ENCODE measurements at regions not wholly inside any gene's neighbourhood (a gene's known extent, or its start where the extent isn't known, plus 50 kb on each side); places are given as distances from the start of the nearest gene placed in this dataset.
A peak's percentile ranks its signal among the peaks of the same experiment; 100 is the strongest.
"Not testable (repeated sequence)": the region's sequence is repeated elsewhere in the genome, so short reads cannot be mapped to it uniquely, and the experiment has no call there.

DNA sequence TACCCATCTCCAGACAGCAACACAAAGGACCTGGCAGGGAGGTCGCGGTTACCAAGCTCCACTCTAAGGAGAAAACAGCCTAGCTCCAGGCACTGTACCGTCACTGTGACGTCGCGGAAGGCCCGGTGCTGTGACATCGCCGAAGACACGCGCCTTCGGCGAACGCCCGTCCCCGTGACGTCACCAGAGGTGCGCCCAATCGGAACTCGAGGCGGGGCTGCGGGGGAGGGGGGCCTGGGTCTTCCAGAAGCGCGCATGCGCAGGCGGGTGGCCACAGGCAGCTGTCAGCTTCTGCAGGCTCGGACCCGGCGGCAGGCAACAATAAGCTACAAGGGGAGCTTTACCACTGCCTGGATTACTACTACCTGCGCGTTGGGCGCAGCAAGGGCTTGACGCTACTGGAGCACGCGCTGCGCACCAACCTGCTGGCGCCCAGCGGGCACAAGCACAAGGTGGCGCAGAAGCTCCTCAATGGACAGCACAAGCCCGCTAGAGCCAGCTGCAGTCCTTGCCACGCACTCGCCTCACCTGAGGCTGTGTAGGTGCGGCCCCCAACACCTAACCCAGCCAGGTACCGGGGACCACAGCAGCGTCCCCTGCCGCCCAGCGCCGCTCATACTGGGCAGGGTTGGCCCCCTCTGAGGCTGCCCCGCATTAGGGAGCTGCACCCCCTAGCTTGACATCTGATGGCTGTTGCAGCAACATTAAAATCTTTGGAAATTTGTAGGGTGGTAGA, 208.4 kb downstream of the TPST1 start:
- DNase-seq = peak; percentile 95

DNA sequence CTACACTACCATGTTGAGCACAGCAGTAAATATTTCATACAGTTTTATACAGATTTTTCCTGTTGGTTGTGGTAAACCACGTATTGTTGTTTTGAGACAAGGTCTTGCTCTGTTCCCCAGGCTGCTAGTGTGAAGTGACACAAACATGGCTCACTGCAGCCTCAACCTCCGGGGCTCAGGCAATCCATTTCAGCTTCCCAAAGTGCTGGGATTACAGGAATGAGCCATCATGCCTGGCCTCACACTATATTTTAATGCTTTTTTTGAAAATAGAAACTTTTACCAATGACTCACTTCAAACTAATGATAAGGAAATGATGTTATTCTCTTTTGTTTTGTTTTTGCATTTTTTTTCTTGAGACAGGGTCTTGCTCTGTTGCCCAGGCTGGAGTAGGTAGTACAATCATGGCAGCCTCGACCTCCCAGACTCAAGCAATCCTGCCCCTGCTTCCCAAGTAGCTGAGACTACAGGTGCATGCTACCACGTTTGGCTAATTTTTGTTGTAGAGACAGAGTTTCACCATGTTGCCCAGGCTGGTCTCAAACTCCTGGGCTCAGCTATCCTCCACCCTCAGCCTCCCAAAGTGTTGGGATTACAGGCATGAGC, 210.6 kb downstream of the TPST1 start:
- no peak for DNase-seq

DNA sequence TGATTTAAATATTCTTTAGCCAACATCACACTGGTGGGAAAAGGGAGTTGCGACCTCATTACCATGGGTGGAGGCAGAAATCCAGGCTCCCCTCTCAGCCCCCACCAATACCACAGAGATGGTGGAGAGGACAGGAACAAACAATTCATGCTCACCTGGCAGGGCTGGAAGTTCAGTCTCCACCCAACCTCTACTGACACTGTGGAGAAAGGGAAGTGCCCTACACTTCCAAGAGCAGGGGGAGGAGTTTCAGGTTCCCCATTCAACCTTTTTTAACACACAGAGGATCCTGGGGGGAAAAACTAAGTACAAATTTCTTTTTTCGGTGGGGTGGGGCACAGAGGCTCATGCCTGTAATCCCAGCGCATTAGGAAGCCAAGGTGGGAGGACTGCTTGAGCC, 210.1 kb upstream of the KCTD7 start:
- DNase-seq = no peak

DNA sequence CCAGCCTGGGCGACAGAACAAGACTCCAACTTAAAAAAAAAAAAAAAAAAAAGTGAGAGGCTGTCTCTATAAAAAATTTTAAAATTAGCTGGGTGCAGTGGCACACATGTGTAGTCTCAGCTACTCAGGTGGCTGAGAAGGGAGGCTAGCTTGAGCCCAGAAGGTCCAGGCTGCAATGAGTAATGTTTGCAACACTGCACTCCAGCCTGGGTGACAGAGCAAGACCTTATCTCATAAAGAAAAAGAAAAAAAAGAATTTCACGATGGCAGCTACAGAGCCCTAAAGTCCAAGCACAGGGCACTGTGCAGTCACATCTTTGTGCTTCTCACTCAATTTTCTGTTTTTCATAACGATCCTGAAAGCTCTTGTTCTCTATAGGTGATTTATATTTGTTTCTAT, 209.5 kb upstream of the KCTD7 start:
- no peak for DNase-seq

DNA sequence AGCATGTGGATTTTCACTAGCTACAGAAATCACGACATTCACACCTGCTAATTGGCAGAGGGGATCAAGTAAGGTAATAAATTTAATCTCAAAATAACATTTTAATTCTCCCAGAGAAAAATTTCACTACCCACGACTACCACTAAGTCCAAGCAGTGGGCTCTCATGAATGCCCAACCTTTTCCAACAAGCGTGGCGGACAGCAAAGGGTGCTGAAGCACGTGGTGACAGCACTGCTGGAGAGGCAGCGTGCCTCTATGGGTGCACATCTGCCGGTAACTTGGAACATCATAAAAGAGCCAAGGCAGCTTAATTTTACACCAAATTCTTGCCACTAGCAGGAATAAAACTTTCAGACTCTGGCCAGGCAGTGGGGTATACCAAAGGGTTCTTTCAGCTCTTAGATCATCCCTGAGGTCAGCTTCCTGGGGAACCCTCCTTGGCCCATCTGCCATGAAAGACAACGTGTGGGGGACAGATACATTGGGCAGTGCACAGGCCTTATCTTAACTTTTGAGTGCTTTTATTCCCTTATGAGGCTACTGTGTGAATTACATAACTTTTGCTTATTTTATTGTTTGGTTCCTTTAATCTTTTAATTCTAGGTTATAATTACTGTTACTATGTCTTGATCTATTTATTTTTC, 206.7 kb upstream of the KCTD7 start:
- DNase-seq = no peak

DNA sequence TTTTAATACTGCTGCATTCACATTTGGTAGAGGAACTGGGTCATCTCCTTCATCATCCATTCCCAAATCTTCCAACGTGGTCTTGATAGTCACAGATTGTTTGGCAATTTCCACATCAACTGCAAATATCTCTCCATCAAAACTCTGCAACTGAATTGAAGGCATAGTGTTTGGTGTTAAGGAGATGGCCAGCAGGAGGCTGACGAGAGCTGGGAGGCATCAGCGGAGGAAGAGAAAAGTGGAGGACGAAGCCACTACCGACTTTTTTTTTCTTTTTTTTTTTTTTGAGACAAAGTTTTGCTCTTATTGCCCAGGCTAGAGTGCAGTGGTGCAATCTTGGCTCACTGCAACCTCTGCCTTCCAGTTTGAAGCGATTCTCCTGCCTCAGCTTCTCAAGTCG, 205.0 kb upstream of the KCTD7 start:
- DNase-seq = no peak

DNA sequence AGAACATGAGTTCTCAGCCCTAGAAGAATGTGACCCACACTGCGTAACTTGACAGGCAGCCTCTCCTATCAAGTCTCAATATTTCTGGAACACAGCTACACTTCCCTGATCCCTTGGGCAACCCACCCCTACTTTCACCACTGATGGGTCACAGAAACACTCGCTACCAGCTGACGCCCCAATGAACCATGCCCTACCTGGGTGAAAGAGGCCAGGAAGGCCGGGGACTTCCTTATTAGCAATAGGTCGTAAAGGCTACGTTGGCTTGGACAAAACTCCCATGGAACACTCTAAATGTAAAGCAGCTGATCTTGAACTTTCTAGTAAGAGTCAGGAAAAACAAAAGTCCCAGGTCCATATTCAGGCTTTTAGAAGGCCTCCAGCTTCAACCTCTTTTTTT, 202.3 kb upstream of the KCTD7 start:
- no peak for DNase-seq

DNA sequence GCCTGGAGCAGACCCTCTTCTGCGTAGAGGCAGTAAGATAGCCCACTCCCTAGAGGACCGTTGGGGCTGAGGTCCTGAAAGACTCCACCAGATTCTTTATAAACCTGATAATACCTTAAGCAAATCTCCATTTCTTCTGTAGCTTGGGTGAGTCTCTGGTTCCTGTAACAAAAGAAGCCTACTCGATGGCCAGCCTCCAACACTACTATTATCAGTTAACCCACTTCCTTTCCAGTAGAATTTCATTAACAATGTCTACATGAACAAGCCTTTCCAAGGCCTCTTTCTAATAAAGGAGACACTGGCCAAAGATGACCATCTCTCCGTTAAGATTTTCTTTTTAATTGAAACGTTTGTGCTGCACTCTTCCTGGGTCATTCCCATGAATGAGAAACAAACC, 201.7 kb upstream of the KCTD7 start:
- no peak for DNase-seq

DNA sequence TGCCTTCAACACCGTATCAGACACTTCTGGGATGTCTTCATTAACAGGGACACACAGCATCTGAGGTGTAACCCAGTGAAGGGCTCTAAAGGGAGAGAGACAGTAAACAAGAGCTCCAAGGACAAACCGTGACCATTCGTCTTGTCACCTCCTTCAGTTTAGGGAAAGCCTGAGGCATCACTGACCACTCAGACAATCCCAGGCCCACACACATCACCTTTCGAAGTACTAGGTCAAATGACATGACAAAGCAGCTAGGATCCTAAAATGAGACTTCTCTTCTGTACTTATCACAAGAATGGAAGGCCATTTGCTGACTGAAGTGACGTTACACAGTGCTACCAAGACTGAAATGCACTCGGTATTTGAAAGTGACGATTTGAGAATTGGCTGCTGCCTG, 200.7 kb upstream of the KCTD7 start:
- DNase-seq = no peak

DNA sequence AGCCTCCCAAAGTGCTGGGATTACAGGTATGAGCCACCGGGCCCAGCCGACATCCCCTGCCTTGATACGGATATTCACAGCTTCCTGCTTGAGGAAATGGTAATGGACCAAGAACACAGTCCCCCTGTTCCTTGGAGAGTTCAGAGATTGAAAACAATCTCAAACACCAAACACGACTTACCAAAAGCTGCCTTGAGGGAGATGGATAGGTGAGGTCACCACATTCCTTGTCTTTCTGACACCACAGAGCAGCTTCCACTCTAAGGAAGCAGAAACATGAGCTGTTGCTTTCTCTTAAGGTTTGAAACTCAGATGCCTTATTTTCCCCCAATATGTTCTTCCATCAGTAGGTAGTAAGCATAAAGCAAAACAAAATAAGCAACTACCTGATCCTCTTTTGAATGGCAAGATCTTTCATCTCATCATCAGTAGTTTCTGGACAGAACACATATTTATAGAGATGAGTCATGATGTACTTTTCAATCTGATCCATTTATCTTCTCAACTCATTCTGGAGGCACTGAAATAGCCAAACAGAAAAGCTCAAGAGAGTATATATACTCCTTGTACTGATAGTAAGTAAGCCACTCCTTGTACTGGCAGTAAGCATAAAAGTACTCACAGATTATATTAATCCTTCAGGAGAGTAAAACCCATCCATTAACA, 199.1 kb upstream of the KCTD7 start:
- no peak for DNase-seq

DNA sequence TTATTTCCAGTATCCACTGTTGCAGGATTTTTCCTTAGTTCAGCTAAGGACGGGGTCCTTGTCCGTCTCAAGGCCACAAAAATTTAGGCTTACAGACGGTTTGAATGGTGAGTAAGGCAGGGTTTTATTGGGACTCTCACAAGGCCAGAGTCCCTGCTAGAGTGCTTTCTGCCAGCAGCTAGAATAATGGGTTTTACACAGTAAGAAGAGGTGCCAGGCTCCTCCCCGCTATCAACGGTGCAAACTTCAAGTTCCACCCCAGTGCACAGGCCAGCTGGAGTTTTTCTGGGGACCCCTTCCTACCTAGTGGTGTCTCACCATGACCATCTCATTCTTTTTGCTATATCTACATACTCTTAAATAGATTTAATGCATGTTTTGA, 198.5 kb upstream of the KCTD7 start:
- no peak for DNase-seq

DNA sequence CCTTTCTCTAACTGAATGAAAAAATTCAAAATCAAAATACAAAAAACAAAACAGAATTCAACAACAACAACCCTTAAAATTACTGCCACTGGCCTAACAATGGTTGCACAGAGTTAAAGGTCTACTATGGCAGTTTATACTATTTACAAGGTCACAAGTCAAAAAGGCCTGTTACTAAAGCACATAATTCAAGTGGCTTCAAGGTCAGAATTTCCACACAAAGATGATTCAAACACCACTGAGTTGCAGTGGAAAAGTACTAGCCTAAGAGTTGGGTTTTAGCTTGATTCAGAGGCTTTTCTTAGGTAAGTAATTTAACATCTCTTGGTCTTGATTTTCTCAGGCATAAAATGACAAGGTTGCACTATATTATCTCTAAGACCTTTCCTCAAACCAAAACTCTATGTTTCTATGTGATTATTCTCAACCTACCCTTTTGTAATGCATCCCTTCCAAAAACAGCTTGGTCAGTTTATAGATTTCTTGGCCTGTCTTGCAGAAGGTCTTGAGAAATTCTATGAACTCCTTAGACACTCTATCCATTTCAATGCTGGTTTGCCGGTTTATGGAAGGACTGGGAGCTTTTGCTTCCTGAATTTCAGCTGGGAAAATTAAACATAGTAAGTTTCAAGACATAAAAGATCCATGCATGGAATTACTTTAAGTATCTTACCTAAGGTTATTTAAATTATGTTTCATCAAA, 189.8 kb upstream of the KCTD7 start:
- not testable (repeated sequence) for DNase-seq

DNA sequence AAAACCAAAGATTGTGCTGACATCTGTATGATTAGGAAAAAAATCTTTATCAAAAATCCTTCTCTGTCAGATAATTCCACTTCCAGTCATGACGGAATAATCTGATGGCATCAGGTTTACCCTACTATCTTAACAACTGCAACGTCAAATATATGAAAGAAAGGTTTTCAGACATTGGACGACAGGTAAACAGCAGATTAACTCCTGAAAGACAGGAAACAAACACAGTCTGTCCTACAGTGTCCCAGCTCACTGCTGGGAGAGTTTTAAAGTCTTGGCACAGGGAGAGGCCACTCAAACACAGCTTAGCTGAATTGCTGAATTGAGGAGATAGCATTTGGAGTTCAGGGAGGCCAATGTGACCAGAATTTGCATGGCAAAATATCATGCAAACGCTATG, 186.3 kb upstream of the KCTD7 start:
- no peak for DNase-seq

DNA sequence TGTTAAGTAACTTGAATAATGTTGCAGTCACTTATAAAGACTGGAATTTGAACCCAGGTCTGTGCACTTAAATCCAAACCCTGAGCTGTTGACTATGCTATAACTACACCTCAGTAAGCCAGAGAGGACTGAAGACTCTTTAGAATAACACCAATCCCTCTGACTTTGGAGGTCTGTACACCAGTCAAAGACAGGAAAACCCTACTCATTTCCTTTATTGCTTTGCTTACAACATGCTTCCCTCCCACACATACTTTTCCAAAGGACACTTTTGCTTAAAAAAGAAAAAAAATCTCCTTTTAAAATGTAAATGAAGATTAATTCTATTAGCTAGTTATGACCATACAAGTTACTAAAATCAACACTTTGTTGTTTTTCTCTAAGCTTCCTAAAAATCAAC, 184.7 kb upstream of the KCTD7 start:
- no peak for DNase-seq

DNA sequence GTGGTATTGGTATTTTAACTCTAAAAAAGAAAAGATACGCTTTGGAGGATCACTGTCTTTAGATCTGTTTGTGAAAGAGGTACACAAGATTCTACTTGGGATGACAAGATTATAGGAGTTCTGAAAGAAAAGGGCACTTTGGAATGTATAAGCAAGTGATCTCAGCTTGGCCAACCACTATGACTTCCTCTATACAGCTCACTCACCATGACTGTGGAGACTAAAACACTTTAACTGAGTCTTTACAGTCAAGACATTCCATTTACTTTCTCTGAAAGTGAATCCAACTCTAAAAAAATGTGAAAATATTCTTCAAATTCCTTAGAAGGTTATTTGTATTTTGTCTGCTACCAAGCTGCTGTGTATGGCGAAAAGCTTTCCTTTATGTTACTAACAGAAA, 181.7 kb upstream of the KCTD7 start:
- not testable (repeated sequence) for DNase-seq

DNA sequence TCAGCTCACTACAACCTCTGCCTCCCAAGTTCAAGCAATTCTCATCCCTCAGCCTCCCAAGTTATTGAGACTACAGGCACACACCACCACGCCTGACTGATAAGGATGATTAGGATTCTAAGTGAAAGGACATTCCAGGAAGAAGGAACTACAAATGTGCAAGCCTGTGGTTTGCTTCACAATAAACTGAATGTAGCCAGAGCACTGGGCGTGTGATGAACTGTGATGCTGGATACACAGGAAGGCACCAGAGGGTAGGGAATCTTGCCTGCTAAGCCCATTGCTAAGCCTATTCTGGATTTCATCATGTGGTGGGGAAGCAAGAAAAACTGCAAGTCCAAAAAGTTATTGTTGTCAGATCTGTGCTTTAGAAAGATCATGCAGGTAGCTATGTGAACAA, 177.9 kb upstream of the KCTD7 start:
- DNase-seq = not testable (repeated sequence)

DNA sequence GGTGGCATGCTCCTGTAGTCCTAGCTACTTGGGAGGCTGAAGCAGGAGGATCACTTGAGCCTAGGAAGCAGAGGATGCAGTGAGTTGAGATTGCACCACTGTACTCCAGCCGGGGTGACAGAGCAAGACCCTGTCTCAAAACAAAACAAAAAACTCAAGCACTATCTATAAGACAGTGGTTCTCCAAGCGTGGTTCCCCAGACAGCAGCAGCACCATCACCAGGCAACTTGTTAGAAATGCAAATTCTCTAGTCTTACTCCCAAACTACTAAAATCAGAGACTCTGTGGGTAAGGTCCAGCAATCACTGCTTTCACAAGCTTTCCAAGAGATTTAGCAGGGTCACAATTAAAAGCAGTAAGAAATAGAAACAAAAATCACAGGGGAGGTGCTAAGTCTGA, 177.0 kb upstream of the KCTD7 start:
- DNase-seq = not testable (repeated sequence)

DNA sequence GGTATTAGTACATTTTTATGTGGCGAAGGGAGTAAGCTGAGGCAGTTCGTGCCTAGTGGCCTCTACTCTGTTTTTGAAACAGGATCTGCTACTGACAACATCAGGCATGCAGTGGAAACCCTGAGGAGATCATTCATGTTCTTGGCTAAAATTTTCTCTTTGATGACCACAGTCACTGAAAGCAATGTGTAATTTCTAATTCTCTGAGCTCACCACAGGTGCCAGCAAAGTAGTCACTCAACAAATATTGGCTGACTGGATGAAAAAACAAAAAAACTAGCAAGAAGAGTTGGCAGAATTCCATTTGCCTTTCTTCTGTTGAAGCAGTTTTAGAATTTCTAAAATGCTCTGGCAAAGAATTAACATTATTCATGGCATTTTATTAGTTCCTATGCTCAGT, 176.5 kb upstream of the KCTD7 start:
- DNase-seq = no peak

DNA sequence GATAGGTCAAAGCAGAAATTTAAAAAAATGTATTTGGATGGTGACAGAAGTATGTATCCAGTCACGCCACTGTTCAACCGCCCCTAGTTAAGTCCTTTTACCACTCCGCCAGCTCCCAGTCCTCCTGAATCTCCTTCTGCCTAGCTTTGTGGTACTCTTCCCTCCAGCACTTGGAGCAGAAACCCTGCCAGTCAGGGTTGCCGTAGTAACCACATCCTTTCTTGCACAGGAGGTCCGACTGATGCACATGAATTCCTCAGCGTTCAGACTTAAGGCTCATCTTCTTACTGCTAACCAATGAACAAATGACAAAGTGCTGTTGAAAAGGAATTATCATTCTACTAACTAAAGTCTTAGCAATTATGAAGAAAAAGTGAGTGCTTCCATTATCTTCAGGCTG, 175.3 kb upstream of the KCTD7 start:
- DNase-seq = peak; percentile 4

DNA sequence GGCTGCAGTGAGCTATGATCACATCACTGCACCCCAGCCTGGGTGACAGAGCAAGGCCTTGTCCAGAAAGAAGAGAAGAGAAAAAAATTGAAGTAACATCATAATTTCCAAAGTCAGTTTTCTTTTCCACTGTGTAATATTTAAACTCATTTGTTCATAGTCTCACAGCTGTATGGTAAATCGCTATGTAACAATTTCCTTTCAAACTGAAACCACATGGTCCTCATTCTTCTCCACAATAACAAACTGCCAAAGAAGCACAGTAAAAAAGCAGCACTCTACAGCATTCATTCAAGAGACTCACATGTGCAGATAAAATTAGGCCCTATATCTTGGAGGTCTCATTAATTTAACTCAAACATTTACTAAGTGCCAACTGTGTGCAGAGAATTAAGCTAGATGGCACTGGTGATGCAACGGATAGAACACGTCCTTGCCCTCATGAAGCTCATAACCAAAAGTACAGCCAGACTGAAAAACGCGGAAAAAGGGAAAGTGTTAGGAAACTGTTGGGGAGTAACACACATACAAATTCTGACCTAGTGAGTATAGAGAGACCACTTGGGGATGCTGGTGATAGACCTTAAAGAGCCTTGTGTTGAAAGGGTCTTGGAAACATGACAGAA, 174.0 kb upstream of the KCTD7 start:
- DNase-seq = peak; percentile 5

DNA sequence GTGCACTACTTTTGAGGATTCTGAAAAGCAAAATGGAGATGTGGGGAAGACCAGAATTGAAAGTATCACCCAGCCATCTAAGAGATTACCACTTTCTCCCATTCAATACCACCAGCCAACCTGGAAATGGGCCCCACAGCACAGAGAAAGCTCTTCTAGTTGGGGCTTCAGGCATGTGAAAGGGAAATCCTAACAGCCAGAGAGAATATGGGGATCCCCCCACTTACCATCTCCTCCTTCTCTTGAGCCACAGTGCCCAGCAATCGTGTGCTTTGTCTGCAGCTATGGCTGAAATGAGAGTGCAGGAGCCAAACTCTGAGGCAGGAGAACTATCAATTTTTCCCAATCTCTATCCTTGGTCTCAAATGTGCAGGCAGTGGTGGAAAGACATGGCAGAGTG, 173.2 kb upstream of the KCTD7 start:
- DNase-seq = not testable (repeated sequence)

DNA sequence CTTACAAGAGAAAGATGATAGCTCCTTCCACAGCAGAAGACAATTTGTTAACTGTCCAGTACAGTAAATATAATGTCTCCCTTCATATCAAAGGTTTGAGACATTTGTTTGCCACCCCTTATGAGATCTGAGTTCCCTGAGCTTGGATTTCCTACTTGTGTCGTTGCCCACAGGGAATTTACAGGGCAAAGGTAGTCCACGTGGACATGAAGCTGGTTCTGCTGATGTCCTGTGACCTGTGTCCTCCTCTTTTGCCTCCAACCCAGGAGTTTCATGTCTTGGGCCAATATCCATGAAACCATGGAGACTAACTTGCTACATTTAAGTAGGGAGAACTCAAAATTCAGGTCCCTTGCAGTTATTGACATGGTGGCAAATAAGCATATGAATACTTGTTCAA, 172.2 kb upstream of the KCTD7 start:
- not testable (repeated sequence) for DNase-seq

DNA sequence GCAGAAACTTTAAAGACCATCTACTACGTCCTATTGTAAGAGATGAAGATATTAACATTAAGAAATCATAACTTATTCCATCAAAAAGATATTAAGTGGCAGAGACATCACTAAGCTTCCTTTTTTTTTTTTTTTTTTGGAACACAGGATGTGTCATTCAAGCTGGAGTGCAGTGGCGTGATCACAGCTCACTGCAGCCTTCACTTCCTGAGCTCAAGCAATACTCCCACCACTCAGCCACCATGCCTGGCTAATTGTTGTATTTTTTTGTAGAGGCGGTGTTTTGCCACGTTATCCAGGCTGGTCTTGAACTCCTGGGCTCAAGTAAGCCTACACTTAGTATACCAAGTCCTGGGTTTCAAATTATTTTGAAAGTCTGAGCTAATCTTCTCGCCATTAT, 169.7 kb upstream of the KCTD7 start:
- not testable (repeated sequence) for DNase-seq

All from eye (tissue), 1 donor.